ENCODE measurements at regions not wholly inside any gene's neighbourhood (a gene's known extent, or its start where the extent isn't known, plus 50 kb on each side); places are given as distances from the start of the nearest gene placed in this dataset.

- Histone ChIP-seq H3K9me3 (ENCODE audit: insufficient read depth, low read depth) (no peaks in the 10 kb centered on the region), H3K4me3 (no peak overlapping the region), H3K4me2 (no peak overlapping the region), H3K4me1 (replicated peaks; ENCODE audit: insufficient read depth) (no peaks in the 10 kb centered on the region), H2AFZ (no peak overlapping the region; the same call in 1 of the 2 replicates), H3K36me3 (ENCODE audit: low read depth) (no peaks in the 10 kb centered on the region), H4K20me1 (ENCODE audit: insufficient read depth) (no peaks in the 10 kb centered on the region), H3K27me3 (ENCODE audit: insufficient read depth, low read depth) (no peaks in the 10 kb centered on the region), H3K9me2 (ENCODE audit: insufficient read depth) (no peaks in the 10 kb centered on the region), H3F3A (ENCODE audit: insufficient read depth, low read depth) (no peaks in the 10 kb centered on the region), H3K27ac (no peak overlapping the region), H3K79me2 (ENCODE audit: low read depth) (no peaks in the 10 kb centered on the region)
- no peak for DNase-seq
- intact Hi-C loops (cut with micrococcal nuclease; ENCODE audit: unreplicated experiment), result no loop called here
- TF ChIP-seq EZH2 (IDR thresholded peaks at IDR 0.05; ENCODE audit: low read depth) (no peak), CTCF (conservative IDR thresholded peaks at IDR 0.05) (no peak)
- BruUV-seq (replicated peaks), result no TSS peak
- ChIA-PET CTCF (no interaction called here), POLR2A (ENCODE audit: unreplicated experiment) (no interaction called here)
Measured at GRCh38 chr2:193332941-193333340, 1138.2 kb upstream of the TMEFF2 start.

- Histone ChIP-seq H3K4me3 (no peak overlapping the region), H3F3A (ENCODE audit: insufficient read depth, low read depth) (no peaks in the 10 kb centered on the region), H4K20me1 (ENCODE audit: insufficient read depth) (no peaks in the 10 kb centered on the region), H3K4me2 (no peak overlapping the region), H3K79me2 (ENCODE audit: low read depth) (no peaks in the 10 kb centered on the region), H3K27me3 (ENCODE audit: insufficient read depth, low read depth) (no peaks in the 10 kb centered on the region), H3K36me3 (ENCODE audit: low read depth) (no peaks in the 10 kb centered on the region), H3K4me1 (replicated peaks; ENCODE audit: insufficient read depth) (no peaks in the 10 kb centered on the region), H3K9me2 (ENCODE audit: insufficient read depth) (no peaks in the 10 kb centered on the region), H2AFZ (no peak overlapping the region), H3K27ac (no peak overlapping the region), H3K9me3 (ENCODE audit: insufficient read depth, low read depth) (no peaks in the 10 kb centered on the region)
- ChIA-PET POLR2A (ENCODE audit: unreplicated experiment) (no interaction called here), CTCF (no interaction called here)
- no peak for DNase-seq
- intact Hi-C loops (cut with micrococcal nuclease; ENCODE audit: unreplicated experiment), result no loop called here
- TF ChIP-seq EZH2 (IDR thresholded peaks at IDR 0.05; ENCODE audit: low read depth) (no peak), CTCF (conservative IDR thresholded peaks at IDR 0.05) (no peak)
- no TSS peak for BruUV-seq (replicated peaks)
Measured at GRCh38 chr2:193331676-193332075, 1136.9 kb upstream of the TMEFF2 start.

GRCh38 chr2:193326296-193326695 lies 1131.6 kb upstream of the TMEFF2 start:
- intact Hi-C loops (cut with micrococcal nuclease; ENCODE audit: unreplicated experiment), result no loop called here
- Histone ChIP-seq H3K27ac (no peak overlapping the region), H2AFZ (no peak overlapping the region), H3K79me2 (ENCODE audit: low read depth) (no peaks in the 10 kb centered on the region), H3K4me2 (no peak overlapping the region), H3K9me3 (ENCODE audit: insufficient read depth, low read depth) (no peaks in the 10 kb centered on the region), H3K27me3 (ENCODE audit: insufficient read depth, low read depth) (no peaks in the 10 kb centered on the region), H3F3A (ENCODE audit: insufficient read depth, low read depth) (no peaks in the 10 kb centered on the region), H3K4me3 (no peak overlapping the region), H3K9me2 (ENCODE audit: insufficient read depth) (no peaks in the 10 kb centered on the region), H4K20me1 (ENCODE audit: insufficient read depth) (no peaks in the 10 kb centered on the region), H3K4me1 (replicated peaks; ENCODE audit: insufficient read depth) (no peaks in the 10 kb centered on the region), H3K36me3 (ENCODE audit: low read depth) (no peaks in the 10 kb centered on the region)
- no peak for DNase-seq
- TF ChIP-seq EZH2 (IDR thresholded peaks at IDR 0.05; ENCODE audit: low read depth) (no peak), CTCF (conservative IDR thresholded peaks at IDR 0.05) (no peak)
- POLR2A ChIA-PET (ENCODE audit: unreplicated experiment), result no interaction called here
- no TSS peak for BruUV-seq (replicated peaks)
- CTCF ChIA-PET, result no interaction called here

Measured in PC-9 (cell line).